HUES48 (cell line): ENCODE measurements at regions not wholly inside any gene's neighbourhood (a gene's known extent, or its start where the extent isn't known, plus 50 kb on each side); places are given as distances from the start of the nearest gene placed in this dataset.

ENCODE experiments used
- H3K27ac ChIP-seq: one replicate; pipeline ENCODE4 v1.7.0; 2013; ENCODE audit warnings: low read depth, low read length, inconsistent platforms
- H3K27me3 ChIP-seq: 2 replicates; pipeline ENCODE4 v1.6.1; 2013; ENCODE audit warnings: mild to moderate bottlenecking, low read length; ENCODE audit not compliant: control insufficient read depth, insufficient read depth
- H3K36me3 ChIP-seq: 2 replicates; pipeline ENCODE4 v1.6.1; 2013; ENCODE audit warnings: low read length; ENCODE audit not compliant: control insufficient read depth, insufficient read depth
- H3K4me1 ChIP-seq: 2 replicates; pipeline ENCODE4 v1.6.1; 2013; ENCODE audit warnings: mild to moderate bottlenecking, low read length; ENCODE audit not compliant: control insufficient read depth, insufficient read depth
- H3K4me3 ChIP-seq: 2 replicates; pipeline ENCODE4 v1.5.1; 2013; ENCODE audit warnings: mild to moderate bottlenecking, low read depth, low read length
- H3K9ac ChIP-seq: 2 replicates; pipeline ENCODE4 v1.6.1; 2013; ENCODE audit warnings: mild to moderate bottlenecking, low read depth, low read length, moderate library complexity
- H3K9me3 ChIP-seq: 2 replicates; pipeline ENCODE4 v1.6.1; 2013; ENCODE audit warnings: low read length; ENCODE audit not compliant: control insufficient read depth, insufficient read depth

DNA sequence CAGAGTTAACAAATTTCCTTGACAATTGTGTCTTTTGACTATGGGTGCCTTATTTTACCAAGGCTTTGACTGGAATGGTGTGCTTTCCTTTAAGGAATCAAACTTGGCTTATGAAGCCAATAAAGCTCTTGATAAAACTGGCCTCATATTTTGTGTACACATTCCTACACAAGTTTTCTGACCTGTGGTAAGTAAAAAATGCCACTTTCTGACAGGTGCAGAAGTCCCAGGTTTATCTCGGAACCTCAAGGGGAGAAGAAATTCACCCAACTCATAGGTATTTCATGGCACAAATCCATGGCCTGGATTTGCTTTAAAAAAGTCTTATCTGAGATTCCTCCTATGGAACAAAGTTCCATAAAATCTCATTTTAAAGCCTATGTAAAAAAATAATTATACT lies 880.6 kb upstream of the LRATD1 start:
- no peak overlapping the region for H3K4me3 ChIP-seq
- H3K9ac ChIP-seq = no peak overlapping the region
- no peak overlapping the region for H3K27ac ChIP-seq
- no peaks in the 10 kb centered on the region for H3K36me3 ChIP-seq
- H3K4me1 ChIP-seq = no peaks in the 10 kb centered on the region
- H3K9me3 ChIP-seq = peaks cover 5% of the 10 kb centered on the region; the same call in 1 of the 2 replicates
- no peaks in the 10 kb centered on the region for H3K27me3 ChIP-seq

- H3K9me3 ChIP-seq = no peaks in the 10 kb centered on the region
- no peaks in the 10 kb centered on the region for H3K4me1 ChIP-seq
These were observed 874.1 kb upstream of the LRATD1 start for GRCh38 chr2:13758412-13758811.

DNA sequence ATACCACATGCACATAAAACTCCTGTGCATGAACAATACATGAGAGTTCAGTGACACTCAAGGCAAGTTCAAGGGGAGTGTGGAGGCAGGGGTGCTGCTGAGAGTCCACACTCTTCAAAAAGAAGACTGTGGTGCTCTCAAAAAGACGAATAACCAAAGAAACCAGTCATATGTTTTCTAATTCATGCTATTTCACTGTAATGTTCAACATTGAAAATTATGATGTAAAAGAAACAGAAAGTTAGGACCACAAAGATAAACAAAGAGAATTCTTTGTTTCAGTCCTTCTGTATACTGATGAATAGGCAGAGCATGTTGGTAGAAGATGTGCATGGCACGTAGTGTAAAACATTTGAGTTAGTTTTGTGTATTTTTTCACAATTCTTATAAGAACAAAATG lies 864.2 kb upstream of the LRATD1 start:
- Histone ChIP-seq H3K36me3 (no peaks in the 10 kb centered on the region), H3K4me3 (no peak overlapping the region), H3K9me3 (no peaks in the 10 kb centered on the region), H3K27ac (no peak overlapping the region), H3K27me3 (no peaks in the 10 kb centered on the region), H3K9ac (no peak overlapping the region), H3K4me1 (no peaks in the 10 kb centered on the region)

More at GRCh38 chr2:13758412-13758811, 874.1 kb upstream of the LRATD1 start:
- Histone ChIP-seq H3K27me3 (no peaks in the 10 kb centered on the region), H3K9ac (no peak overlapping the region), H3K36me3 (no peaks in the 10 kb centered on the region), H3K4me3 (no peak overlapping the region), H3K27ac (no peak overlapping the region)

DNA sequence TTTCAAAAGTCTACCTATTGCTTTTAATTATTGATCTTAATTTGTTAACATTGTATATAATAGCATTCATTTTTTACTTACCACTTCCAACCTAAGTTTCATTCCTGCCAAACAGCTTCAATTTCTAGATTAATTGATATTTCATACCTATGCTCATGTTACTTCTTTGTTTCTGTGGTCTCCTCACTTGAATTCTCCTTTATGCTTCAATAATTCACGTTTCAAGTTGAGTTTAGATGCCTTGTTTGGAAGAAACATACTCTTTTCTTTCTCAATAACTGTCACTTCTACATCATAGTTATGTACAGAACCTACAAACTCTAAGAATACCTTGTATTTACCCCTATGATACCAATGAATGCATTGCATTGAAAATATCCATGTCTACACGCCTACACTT lies 862.2 kb upstream of the LRATD1 start:
- H3K27me3 ChIP-seq = no peaks in the 10 kb centered on the region
- H3K4me1 ChIP-seq = no peaks in the 10 kb centered on the region
- no peaks in the 10 kb centered on the region for H3K36me3 ChIP-seq
- no peak overlapping the region for H3K4me3 ChIP-seq
- no peak overlapping the region for H3K9ac ChIP-seq
- no peaks in the 10 kb centered on the region for H3K9me3 ChIP-seq
- H3K27ac ChIP-seq = no peak overlapping the region

DNA sequence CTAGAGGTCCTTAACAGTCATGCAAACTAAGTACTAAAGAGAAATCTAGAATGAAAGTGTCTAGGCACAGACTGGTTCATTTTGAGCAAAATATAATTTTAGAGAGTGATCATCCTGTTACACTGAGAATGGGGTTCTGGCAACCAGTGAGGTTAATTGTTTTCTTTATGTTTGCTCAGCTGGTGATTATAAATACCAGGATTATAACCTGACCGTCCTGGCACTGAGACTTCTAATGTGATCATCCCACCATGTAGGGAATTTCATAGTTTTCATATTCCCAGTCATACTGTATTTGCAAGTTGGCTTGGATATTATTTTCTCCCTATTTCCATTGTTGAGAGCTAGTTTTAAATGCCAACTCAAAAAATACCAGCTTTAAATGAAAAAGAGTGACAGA lies 852.5 kb upstream of the LRATD1 start:
- Histone ChIP-seq H3K36me3 (no peaks in the 10 kb centered on the region), H3K4me1 (no peaks in the 10 kb centered on the region), H3K27ac (no peak overlapping the region), H3K9ac (no peak overlapping the region), H3K27me3 (no peaks in the 10 kb centered on the region), H3K4me3 (no peak overlapping the region), H3K9me3 (no peaks in the 10 kb centered on the region)

- H3K4me1 ChIP-seq = no peaks in the 10 kb centered on the region
- H3K36me3 ChIP-seq = no peaks in the 10 kb centered on the region
- H3K27me3 ChIP-seq = no peaks in the 10 kb centered on the region
- H3K9ac ChIP-seq = no peak overlapping the region
- no peak overlapping the region for H3K27ac ChIP-seq
- no peak overlapping the region for H3K4me3 ChIP-seq
- H3K9me3 ChIP-seq = no peaks in the 10 kb centered on the region
These were observed 841.4 kb upstream of the LRATD1 start for GRCh38 chr2:13791019-13791547.

DNA sequence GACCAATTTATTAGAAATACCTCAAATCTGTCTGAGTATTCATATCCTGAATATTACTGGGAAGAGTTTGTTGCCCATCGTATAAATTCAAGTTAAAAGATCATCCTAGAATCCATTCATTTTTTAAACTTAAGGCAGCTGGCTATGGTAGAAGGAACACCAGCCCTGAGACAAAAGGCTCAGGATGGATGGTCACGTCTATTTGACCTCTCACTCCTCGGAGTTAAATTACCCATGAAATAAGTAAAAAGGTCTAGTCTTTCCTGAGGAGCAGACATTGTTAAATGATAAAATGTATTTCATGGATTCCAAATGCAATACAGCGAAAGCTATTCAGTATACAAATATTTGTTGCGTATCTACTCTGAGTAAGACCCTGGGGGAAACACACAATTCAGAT lies 826.0 kb upstream of the LRATD1 start:
- H3K4me1 ChIP-seq = no peaks in the 10 kb centered on the region
- no peaks in the 10 kb centered on the region for H3K36me3 ChIP-seq
- no peak overlapping the region for H3K4me3 ChIP-seq
- H3K27me3 ChIP-seq = no peaks in the 10 kb centered on the region
- no peak overlapping the region for H3K27ac ChIP-seq
- H3K9ac ChIP-seq = no peak overlapping the region
- no peaks in the 10 kb centered on the region; the same call in 1 of the 2 replicates for H3K9me3 ChIP-seq

DNA sequence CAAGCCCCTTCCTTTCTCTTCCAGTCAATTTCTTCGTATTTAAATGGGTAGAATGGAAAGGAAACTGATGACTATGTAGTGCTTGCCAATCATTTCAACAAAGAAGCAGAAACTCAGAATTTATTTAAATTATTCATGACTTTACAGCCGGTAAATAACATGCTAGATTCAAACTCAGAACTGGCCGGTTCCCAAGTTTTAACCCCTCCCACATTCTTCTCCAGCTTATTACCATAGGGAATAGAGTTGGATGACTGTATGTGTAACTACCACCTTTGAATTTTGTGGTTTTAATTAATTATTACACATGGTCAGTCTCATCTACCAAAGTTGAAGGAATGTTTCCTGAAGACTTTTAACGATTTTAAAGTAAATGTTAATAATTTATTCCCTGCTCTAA lies 819.3 kb upstream of the LRATD1 start:
- Histone ChIP-seq H3K27me3 (peaks cover 25% of the 10 kb centered on the region), H3K9me3 (no peaks in the 10 kb centered on the region), H3K4me1 (no peaks in the 10 kb centered on the region), H3K4me3 (no peak overlapping the region), H3K27ac (no peak overlapping the region), H3K9ac (no peak overlapping the region), H3K36me3 (no peaks in the 10 kb centered on the region)

GRCh38 chr2:13818002-13818401 lies 814.5 kb upstream of the LRATD1 start:
- H3K27me3 ChIP-seq = peaks cover 60% of the 10 kb centered on the region
- no peaks in the 10 kb centered on the region for H3K36me3 ChIP-seq
- H3K9me3 ChIP-seq = no peaks in the 10 kb centered on the region
- no peak overlapping the region for H3K4me3 ChIP-seq
- no peaks in the 10 kb centered on the region for H3K4me1 ChIP-seq
- no peak overlapping the region for H3K9ac ChIP-seq
- H3K27ac ChIP-seq = no peak overlapping the region

DNA sequence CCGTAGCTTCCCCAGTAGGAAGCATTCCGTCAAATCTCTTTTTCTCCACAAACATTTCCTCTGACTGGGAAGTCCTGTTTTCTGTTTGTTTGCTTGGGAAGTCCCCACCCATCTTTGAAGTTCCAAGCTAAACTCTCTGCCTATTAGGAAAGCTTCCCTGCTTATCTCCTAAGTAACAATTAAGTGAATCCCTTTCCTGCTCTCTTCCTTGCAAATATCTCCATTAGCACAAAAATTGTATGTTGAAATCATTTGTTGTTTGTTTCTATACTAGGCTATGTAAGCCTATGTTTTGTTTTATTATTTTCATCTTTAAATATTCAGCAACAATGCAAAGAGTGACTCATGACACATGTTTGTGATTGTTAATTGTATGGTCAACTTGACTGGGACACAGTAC lies 812.6 kb upstream of the LRATD1 start:
- Histone ChIP-seq H3K27ac (no peak overlapping the region), H3K9ac (no peak overlapping the region), H3K9me3 (no peaks in the 10 kb centered on the region), H3K4me1 (no peaks in the 10 kb centered on the region), H3K27me3 (peaks cover 73% of the 10 kb centered on the region), H3K36me3 (no peaks in the 10 kb centered on the region), H3K4me3 (no peak overlapping the region)

GRCh38 chr2:13821255-13821880 lies 811.1 kb upstream of the LRATD1 start:
- Histone ChIP-seq H3K27ac (no peak overlapping the region), H3K9ac (no peak overlapping the region), H3K4me3 (no peak overlapping the region), H3K36me3 (no peaks in the 10 kb centered on the region), H3K27me3 (peaks cover 87% of the 10 kb centered on the region), H3K9me3 (no peaks in the 10 kb centered on the region), H3K4me1 (no peaks in the 10 kb centered on the region)
